Neural cell (in vitro differentiated cells): ENCODE measurements at regions not wholly inside any gene's neighbourhood (a gene's known extent, or its start where the extent isn't known, plus 50 kb on each side); places are given as distances from the start of the nearest gene placed in this dataset.

Source experiments
- H2AFZ ChIP-seq: fragments of 200-600, 300-800 bp; sonication (generic), shearing (Covaris generic); 2 replicates; pipeline ENCODE4 v1.6.0; 2014; ENCODE audit warnings: low read depth, mild to moderate bottlenecking, antibody characterized with exemption, low read length, moderate library complexity
- H3F3A ChIP-seq: fragments of 200-600 bp; shearing (Covaris generic); 2 replicates; pipeline ENCODE4 v1.6.1; 2016; ENCODE audit warnings: mild to moderate bottlenecking, moderate library complexity, mixed read lengths, antibody characterized with exemption, low read length; ENCODE audit not compliant: insufficient read depth, poor library complexity, severe bottlenecking
- H3K27ac ChIP-seq: fragments of 200-600, 300-800 bp; sonication (generic), shearing (Covaris generic); 2 replicates; pipeline ENCODE4 v1.5.1; 2014; ENCODE audit warnings: mild to moderate bottlenecking, low read length, moderate library complexity
- H3K27me3 ChIP-seq: fragments of 300-800, 200-600 bp; sonication (generic), shearing (Covaris generic); 2 replicates; pipeline ENCODE4 v1.6.0; 2014; ENCODE audit warnings: mild to moderate bottlenecking, low read depth, low read length, moderate library complexity; ENCODE audit not compliant: insufficient read depth
- H3K36me3 ChIP-seq: fragments of 300-800, 200-600 bp; sonication (generic), shearing (Covaris generic); 2 replicates; pipeline ENCODE4 v1.5.1; 2014; ENCODE audit warnings: mild to moderate bottlenecking, antibody characterized with exemption, low read length, moderate library complexity; ENCODE audit not compliant: insufficient read depth
- H3K4me2 ChIP-seq: fragments of 300-800, 200-600 bp; sonication (generic), shearing (Covaris generic); 2 replicates; pipeline ENCODE4 v1.6.0; 2014; ENCODE audit warnings: mild to moderate bottlenecking, low read length
- H3K4me3 ChIP-seq: fragments of 300-800, 200-600 bp; sonication (generic), shearing (Covaris generic); 2 replicates; pipeline ENCODE4 v1.5.1; 2014; ENCODE audit warnings: mild to moderate bottlenecking, low read length, moderate library complexity
- H3K79me2 ChIP-seq: fragments of 200-600 bp; shearing (Covaris generic); replicated peaks from 2 replicates; pipeline ENCODE4 v1.6.0; 2014; ENCODE audit warnings: mild to moderate bottlenecking, low read length, moderate library complexity; ENCODE audit not compliant: insufficient read depth
- H3K9ac ChIP-seq: fragments of 300-800, 200-600 bp; sonication (generic), shearing (Covaris generic); 2 replicates; pipeline ENCODE4 v1.6.1; 2016; ENCODE audit warnings: mild to moderate bottlenecking, low read length, mixed read lengths
- H3K9me2 ChIP-seq: fragments of 200-600 bp; shearing (Covaris generic); 2 replicates; pipeline ENCODE4 v1.6.1; 2016; ENCODE audit warnings: mild to moderate bottlenecking, low read length, mixed read lengths; ENCODE audit not compliant: insufficient read depth
- H3K9me3 ChIP-seq: fragments of 200-600, 300-800 bp; sonication (generic), shearing (Covaris generic); 2 replicates; pipeline ENCODE4 v1.6.1; 2016; ENCODE audit warnings: mild to moderate bottlenecking, mixed run types, low read length, moderate library complexity, mixed read lengths
- H4K20me1 ChIP-seq: fragments of 200-600 bp; shearing (Covaris generic); 2 replicates; pipeline ENCODE4 v1.6.1; 2016; ENCODE audit warnings: mild to moderate bottlenecking, mixed run types; ENCODE audit not compliant: insufficient read depth
- CTCF ChIP-seq: fragments of 450-650 bp; IDR thresholded peaks from 2 replicates; pipeline ENCODE4 v1.5.1; 2014; ENCODE audit warnings: antibody characterized with exemption, mild to moderate bottlenecking, moderate library complexity; ENCODE audit not compliant: poor library complexity, severe bottlenecking
- EP300 ChIP-seq: fragments of 450-650 bp; conservative IDR thresholded peaks from 2 replicates; pipeline ENCODE4 v1.6.1; 2014; ENCODE audit warnings: antibody characterized with exemption, mild to moderate bottlenecking, moderate library complexity; ENCODE audit not compliant: poor library complexity, severe bottlenecking
- EZH2 ChIP-seq: fragments of 200-600, 300-800 bp; shearing (Covaris generic), sonication (generic); IDR thresholded peaks from 2 replicates; pipeline ENCODE4 v1.6.1; 2014; ENCODE audit warnings: antibody characterized with exemption, low read length, borderline replicate concordance, mild to moderate bottlenecking; ENCODE audit not compliant: insufficient read depth, poor library complexity, severe bottlenecking
- MXI1 ChIP-seq: fragments of 450-650 bp; conservative IDR thresholded peaks from 2 replicates; pipeline ENCODE4 v1.6.1; 2014; ENCODE audit warnings: antibody characterized with exemption, mild to moderate bottlenecking; ENCODE audit not compliant: poor library complexity, severe bottlenecking
- POLR2AphosphoS5 ChIP-seq: IDR thresholded peaks from 2 replicates; pipeline ENCODE4 v1.6.1; 2012
- RAD21 ChIP-seq: fragments of 450-650 bp; conservative IDR thresholded peaks from 2 replicates; pipeline ENCODE4 v1.6.1; 2014; ENCODE audit warnings: antibody characterized with exemption, mild to moderate bottlenecking, moderate library complexity
- SMC3 ChIP-seq: fragments of 450-650 bp; conservative IDR thresholded peaks from 2 replicates; pipeline ENCODE4 v1.6.1; 2014; ENCODE audit warnings: antibody characterized with exemption, mild to moderate bottlenecking, moderate library complexity; ENCODE audit not compliant: poor library complexity
- TAF1 ChIP-seq: IDR thresholded peaks from 2 replicates; pipeline ENCODE4 v1.6.1; 2012; ENCODE audit warnings: low read depth
- TF ChIP-seq, protein P1 (sequence below): IDR thresholded peaks from 2 replicates; pipeline ENCODE4 v1.6.1; 2012; ENCODE audit warnings: borderline replicate concordance

DNA sequence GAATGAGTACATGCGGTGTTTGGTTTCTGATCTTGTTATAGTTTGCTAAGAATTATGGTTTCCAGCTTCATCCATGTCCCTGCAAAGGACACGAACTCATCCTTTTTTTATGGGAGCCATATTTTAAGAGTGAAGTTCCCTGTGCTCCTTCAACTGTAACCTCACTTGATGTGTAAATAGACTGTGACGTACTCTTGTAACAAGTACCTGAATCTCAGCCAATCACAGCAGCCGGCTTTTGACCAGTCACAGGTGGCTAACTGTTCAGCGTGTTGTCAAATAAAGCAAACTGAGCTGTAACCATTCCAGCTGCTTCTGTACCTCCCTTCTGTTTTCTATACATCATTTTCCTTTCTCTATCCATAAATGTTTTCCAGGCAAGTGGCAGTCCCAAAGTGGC, 774.3 kb upstream of the HS6ST1 start:
- TF ChIP-seq POLR2AphosphoS5 (no peak), EP300 (no peak), SMC3 (no peak), EZH2 (no peak), CTCF (no peak), TAF1 (no peak), RAD21 (no peak), MXI1 (no peak)
- TF ChIP-seq, protein P1, sequence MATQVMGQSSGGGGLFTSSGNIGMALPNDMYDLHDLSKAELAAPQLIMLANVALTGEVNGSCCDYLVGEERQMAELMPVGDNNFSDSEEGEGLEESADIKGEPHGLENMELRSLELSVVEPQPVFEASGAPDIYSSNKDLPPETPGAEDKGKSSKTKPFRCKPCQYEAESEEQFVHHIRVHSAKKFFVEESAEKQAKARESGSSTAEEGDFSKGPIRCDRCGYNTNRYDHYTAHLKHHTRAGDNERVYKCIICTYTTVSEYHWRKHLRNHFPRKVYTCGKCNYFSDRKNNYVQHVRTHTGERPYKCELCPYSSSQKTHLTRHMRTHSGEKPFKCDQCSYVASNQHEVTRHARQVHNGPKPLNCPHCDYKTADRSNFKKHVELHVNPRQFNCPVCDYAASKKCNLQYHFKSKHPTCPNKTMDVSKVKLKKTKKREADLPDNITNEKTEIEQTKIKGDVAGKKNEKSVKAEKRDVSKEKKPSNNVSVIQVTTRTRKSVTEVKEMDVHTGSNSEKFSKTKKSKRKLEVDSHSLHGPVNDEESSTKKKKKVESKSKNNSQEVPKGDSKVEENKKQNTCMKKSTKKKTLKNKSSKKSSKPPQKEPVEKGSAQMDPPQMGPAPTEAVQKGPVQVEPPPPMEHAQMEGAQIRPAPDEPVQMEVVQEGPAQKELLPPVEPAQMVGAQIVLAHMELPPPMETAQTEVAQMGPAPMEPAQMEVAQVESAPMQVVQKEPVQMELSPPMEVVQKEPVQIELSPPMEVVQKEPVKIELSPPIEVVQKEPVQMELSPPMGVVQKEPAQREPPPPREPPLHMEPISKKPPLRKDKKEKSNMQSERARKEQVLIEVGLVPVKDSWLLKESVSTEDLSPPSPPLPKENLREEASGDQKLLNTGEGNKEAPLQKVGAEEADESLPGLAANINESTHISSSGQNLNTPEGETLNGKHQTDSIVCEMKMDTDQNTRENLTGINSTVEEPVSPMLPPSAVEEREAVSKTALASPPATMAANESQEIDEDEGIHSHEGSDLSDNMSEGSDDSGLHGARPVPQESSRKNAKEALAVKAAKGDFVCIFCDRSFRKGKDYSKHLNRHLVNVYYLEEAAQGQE, result no peak
- H2AFZ ChIP-seq, result no peak overlapping the region

DNA sequence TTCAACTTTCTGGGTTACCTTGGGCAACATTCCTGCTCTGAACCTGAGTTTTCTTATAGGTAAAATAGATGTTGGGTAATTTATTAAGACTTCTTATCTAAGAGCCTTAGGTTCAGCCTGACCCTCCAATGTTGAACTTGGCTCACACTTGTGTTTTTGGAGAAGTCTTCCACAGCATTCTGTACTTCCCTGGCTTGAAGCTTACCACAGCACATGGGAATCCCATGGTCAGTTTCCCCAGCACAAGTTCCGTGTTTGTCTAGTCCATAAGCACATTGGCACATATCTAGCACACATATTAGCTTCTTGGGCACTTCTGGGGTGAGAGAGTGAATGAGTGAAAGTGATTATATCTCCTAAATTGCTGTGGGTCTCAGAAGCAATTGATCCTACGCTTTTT, 782.5 kb upstream of the HS6ST1 start:
- no peak overlapping the region for H3K27ac ChIP-seq
- H3K4me2 ChIP-seq, result no peak overlapping the region
- no peaks in the 10 kb centered on the region for H3K36me3 ChIP-seq
- no peaks in the 10 kb centered on the region for H3K9me3 ChIP-seq
- TF ChIP-seq TAF1 (no peak), MXI1 (no peak), RAD21 (no peak), SMC3 (no peak), POLR2AphosphoS5 (no peak), EZH2 (no peak)
- TF ChIP-seq, protein P1, result no peak
- H3K9ac ChIP-seq, result no peak overlapping the region
- no peaks in the 10 kb centered on the region for H3K27me3 ChIP-seq
- no peak overlapping the region for H2AFZ ChIP-seq
- no peak overlapping the region for H3K4me3 ChIP-seq
- H3K9me2 ChIP-seq, result no peaks in the 10 kb centered on the region
- H4K20me1 ChIP-seq, result no peaks in the 10 kb centered on the region
- no peaks in the 10 kb centered on the region for H3K79me2 ChIP-seq
- H3F3A ChIP-seq, result no peaks in the 10 kb centered on the region

More for the DNA sequence above, 774.3 kb upstream of the HS6ST1 start:
- H3K27ac ChIP-seq, result no peak overlapping the region
- no peaks in the 10 kb centered on the region for H3K79me2 ChIP-seq
- H3K9ac ChIP-seq, result no peak overlapping the region
- no peaks in the 10 kb centered on the region for H3K36me3 ChIP-seq
- no peaks in the 10 kb centered on the region for H3K27me3 ChIP-seq
- no peaks in the 10 kb centered on the region for H3K9me3 ChIP-seq
- no peaks in the 10 kb centered on the region for H3K9me2 ChIP-seq
- no peaks in the 10 kb centered on the region for H3F3A ChIP-seq
- H4K20me1 ChIP-seq, result no peaks in the 10 kb centered on the region
- H3K4me2 ChIP-seq, result no peak overlapping the region
- H3K4me3 ChIP-seq, result no peak overlapping the region
